ENCODE measurements at regions not wholly inside any gene's neighbourhood (a gene's known extent, or its start where the extent isn't known, plus 50 kb on each side); places are given as distances from the start of the nearest gene placed in this dataset.

DNA sequence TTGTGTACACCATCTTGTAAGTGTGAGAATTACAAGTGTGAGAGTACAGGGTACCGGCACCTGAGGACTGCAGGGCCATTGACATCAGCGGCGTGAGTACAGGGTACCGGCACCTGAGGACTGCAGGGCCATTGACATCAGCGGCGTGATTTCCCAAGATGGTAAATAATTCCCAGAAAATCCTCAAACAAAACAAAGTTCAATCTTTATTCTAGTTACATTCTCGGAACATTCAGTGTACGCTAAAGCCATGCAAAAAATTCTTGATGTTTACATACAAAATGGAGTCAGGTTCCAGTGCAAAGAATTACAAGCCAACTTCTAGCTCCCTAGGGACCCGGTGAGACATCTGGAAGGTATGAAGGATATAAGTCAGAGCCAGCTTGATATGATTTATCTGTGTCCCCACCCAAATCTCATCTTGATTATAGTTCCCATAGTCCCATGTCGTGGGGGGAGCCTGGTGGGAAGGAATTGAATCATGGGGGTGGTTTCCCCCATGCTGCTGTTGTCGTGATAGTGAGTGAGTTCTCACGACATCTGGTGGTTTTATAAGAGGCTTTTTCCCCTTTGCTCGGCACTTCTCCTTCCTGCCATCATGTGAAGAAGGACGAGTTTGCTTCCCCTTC, 172.7 kb downstream of the TTLL2 start (continued):
- TF ChIP-seq ZNF263 (CRISPR knock-in tag; IDR thresholded peaks at IDR 0.05) (no peak), ZMYM2 (CRISPR knock-in tag; IDR thresholded peaks at IDR 0.05) (no peak), SNRNP70 (IDR thresholded peaks at IDR 0.05; ENCODE audit: low read depth, low read length) (no peak), ZNF703 (CRISPR knock-in tag; IDR thresholded peaks at IDR 0.05; ENCODE audit: borderline replicate concordance) (no peak), SMARCC2 (IDR thresholded peaks at IDR 0.05) (no peak), FIP1L1 (IDR thresholded peaks at IDR 0.05; ENCODE audit: borderline replicate concordance, insufficient read depth, low read depth, low read length) (no peak), ZFX (CRISPR knock-in tag; IDR thresholded peaks at IDR 0.05; ENCODE audit: low read depth) (peak; percentile 44; the same call in 1 of the 2 replicates), HNRNPUL1 (IDR thresholded peaks at IDR 0.05; ENCODE audit: low read depth, low read length) (no peak), BCL6 (CRISPR knock-in tag; IDR thresholded peaks at IDR 0.05) (peak; percentile 81), PTBP1 (IDR thresholded peaks at IDR 0.05; ENCODE audit: low read depth, low read length, poor library complexity, severe bottlenecking) (no peak), XRCC5 (optimal IDR thresholded peaks at IDR 0.05; ENCODE audit: low read length) (no peak), EEA1 (CRISPR knock-in tag; IDR thresholded peaks at IDR 0.05; ENCODE audit: borderline replicate concordance) (no peak), ZFP41 (CRISPR knock-in tag; IDR thresholded peaks at IDR 0.05; ENCODE audit: borderline replicate concordance) (no peak), NFYB (CRISPR knock-in tag; IDR thresholded peaks at IDR 0.05) (no peak)
- TF ChIP-seq, protein P1, sequence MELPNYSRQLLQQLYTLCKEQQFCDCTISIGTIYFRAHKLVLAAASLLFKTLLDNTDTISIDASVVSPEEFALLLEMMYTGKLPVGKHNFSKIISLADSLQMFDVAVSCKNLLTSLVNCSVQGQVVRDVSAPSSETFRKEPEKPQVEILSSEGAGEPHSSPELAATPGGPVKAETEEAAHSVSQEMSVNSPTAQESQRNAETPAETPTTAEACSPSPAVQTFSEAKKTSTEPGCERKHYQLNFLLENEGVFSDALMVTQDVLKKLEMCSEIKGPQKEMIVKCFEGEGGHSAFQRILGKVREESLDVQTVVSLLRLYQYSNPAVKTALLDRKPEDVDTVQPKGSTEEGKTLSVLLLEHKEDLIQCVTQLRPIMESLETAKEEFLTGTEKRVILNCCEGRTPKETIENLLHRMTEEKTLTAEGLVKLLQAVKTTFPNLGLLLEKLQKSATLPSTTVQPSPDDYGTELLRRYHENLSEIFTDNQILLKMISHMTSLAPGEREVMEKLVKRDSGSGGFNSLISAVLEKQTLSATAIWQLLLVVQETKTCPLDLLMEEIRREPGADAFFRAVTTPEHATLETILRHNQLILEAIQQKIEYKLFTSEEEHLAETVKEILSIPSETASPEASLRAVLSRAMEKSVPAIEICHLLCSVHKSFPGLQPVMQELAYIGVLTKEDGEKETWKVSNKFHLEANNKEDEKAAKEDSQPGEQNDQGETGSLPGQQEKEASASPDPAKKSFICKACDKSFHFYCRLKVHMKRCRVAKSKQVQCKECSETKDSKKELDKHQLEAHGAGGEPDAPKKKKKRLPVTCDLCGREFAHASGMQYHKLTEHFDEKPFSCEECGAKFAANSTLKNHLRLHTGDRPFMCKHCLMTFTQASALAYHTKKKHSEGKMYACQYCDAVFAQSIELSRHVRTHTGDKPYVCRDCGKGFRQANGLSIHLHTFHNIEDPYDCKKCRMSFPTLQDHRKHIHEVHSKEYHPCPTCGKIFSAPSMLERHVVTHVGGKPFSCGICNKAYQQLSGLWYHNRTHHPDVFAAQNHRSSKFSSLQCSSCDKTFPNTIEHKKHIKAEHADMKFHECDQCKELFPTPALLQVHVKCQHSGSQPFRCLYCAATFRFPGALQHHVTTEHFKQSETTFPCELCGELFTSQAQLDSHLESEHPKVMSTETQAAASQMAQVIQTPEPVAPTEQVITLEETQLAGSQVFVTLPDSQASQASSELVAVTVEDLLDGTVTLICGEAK (IDR thresholded peaks at IDR 0.05): no peak
- TF ChIP-seq, protein P1 (CRISPR knock-in tag; IDR thresholded peaks at IDR 0.05): no peak
- TF ChIP-seq, protein P2, sequence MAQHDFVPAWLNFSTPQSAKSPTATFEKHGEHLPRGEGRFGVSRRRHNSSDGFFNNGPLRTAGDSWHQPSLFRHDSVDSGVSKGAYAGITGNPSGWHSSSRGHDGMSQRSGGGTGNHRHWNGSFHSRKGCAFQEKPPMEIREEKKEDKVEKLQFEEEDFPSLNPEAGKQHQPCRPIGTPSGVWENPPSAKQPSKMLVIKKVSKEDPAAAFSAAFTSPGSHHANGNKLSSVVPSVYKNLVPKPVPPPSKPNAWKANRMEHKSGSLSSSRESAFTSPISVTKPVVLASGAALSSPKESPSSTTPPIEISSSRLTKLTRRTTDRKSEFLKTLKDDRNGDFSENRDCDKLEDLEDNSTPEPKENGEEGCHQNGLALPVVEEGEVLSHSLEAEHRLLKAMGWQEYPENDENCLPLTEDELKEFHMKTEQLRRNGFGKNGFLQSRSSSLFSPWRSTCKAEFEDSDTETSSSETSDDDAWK (CRISPR knock-in tag; IDR thresholded peaks at IDR 0.05): no peak
- TF ChIP-seq, protein P3, sequence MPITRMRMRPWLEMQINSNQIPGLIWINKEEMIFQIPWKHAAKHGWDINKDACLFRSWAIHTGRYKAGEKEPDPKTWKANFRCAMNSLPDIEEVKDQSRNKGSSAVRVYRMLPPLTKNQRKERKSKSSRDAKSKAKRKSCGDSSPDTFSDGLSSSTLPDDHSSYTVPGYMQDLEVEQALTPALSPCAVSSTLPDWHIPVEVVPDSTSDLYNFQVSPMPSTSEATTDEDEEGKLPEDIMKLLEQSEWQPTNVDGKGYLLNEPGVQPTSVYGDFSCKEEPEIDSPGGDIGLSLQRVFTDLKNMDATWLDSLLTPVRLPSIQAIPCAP (CRISPR knock-in tag; IDR thresholded peaks at IDR 0.05; ENCODE audit: low read depth): no peak
- TF ChIP-seq, protein P4, sequence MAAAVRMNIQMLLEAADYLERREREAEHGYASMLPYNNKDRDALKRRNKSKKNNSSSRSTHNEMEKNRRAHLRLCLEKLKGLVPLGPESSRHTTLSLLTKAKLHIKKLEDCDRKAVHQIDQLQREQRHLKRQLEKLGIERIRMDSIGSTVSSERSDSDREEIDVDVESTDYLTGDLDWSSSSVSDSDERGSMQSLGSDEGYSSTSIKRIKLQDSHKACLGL (CRISPR knock-in tag; IDR thresholded peaks at IDR 0.05): no peak
